ENCODE measurements at regions not wholly inside any gene's neighbourhood (a gene's known extent, or its start where the extent isn't known, plus 50 kb on each side); places are given as distances from the start of the nearest gene placed in this dataset.

GRCh38 chr2:37532503-37532902 is 138.9 kb downstream of the CDC42EP3 start:
- Histone ChIP-seq H3K79me1 (ENCODE audit: low read depth, low read length) (no peaks in the 10 kb centered on the region), H3K18ac (ENCODE audit: extremely low read depth, low read length) (no peak overlapping the region), H2BK15ac (ENCODE audit: low read length) (no peak overlapping the region), H2BK20ac (ENCODE audit: low read length) (no peak overlapping the region), H4K8ac (ENCODE audit: extremely low read depth, insufficient read depth, low read length) (no peak overlapping the region), H2BK120ac (replicated peaks; ENCODE audit: low read depth, low read length) (no peak overlapping the region), H3K23ac (ENCODE audit: insufficient read length) (no peak overlapping the region), H3K56ac (replicated peaks; ENCODE audit: insufficient read length, low read depth, low read length) (no peak overlapping the region), H3K36me3 (ENCODE audit: control insufficient read depth in 2 of 4, insufficient read depth in 4 of 4, low read length in 3 of 4) (no peaks in the 10 kb centered on the region), H4K91ac (replicated peaks; ENCODE audit: insufficient read length, low read length) (no peak overlapping the region), H4K20me1 (replicated peaks in 1 of 2; ENCODE audit: control insufficient read depth in 1 of 2, insufficient read depth in 2 of 2, low read length in 2 of 2) (no peaks in the 10 kb centered on the region), H3K4me2 (ENCODE audit: insufficient read depth in 1 of 2, low read depth in 2 of 2, low read length in 2 of 2) (no peak overlapping the region), H2BK5ac (ENCODE audit: low read depth, low read length) (no peak overlapping the region), H3K9me3 (ENCODE audit: insufficient read depth in 2 of 2, low read depth in 1 of 2, low read length in 1 of 2) (no peaks in the 10 kb centered on the region), H3K23me2 (ENCODE audit: low read depth, low read length) (no peaks in the 10 kb centered on the region), H2BK12ac (ENCODE audit: low read depth, low read length) (no peak overlapping the region), H4K5ac (ENCODE audit: insufficient read length, low read depth, low read length) (no peak overlapping the region), H3K4me1 (replicated peaks in 1 of 4; ENCODE audit: control insufficient read depth in 3 of 4, insufficient read depth in 4 of 4, low read length in 3 of 4) (no peaks in the 10 kb centered on the region), H3K14ac (ENCODE audit: insufficient read length) (no peak overlapping the region), H2AK5ac (ENCODE audit: low read depth, low read length) (no peak overlapping the region), H3K27ac (ENCODE audit: low read depth, low read length) (no peak overlapping the region), H2AFZ (ENCODE audit: low read length) (peak overlapping the region; percentile 10; the same call in 1 of the 2 replicates), H3K27me3 (replicated peaks in 1 of 4; ENCODE audit: control insufficient read depth in 3 of 4, extremely low read depth in 1 of 4, insufficient read depth in 3 of 4, low read length in 3 of 4) (no peaks in the 10 kb centered on the region), H3K9ac (replicated peaks in 1 of 4; ENCODE audit: extremely low read depth in 1 of 4, low read depth in 3 of 4, low read length in 3 of 4) (no peak overlapping the region), H3K79me2 (ENCODE audit: control insufficient read depth in 1 of 2, insufficient read depth in 2 of 2, low read length in 2 of 2) (no peaks in the 10 kb centered on the region), H3K4me3 (ENCODE audit: extremely low read depth in 1 of 4, insufficient read depth in 2 of 4, low read depth in 3 of 4, low read length in 4 of 4) (no peak overlapping the region), H3K4ac (replicated peaks; ENCODE audit: insufficient read length, low read depth, low read length) (no peak overlapping the region)
- no peak for FAIRE-seq
- ChIA-PET POLR2A (ENCODE audit: partially characterized antibody) (no interaction called here), CTCF (ENCODE audit: partially characterized antibody) (interaction anchor here (1.8 kb wide), 2 partner anchors 17 to 136 kb away, joined by 6 read pairs; no protein-coding TSS in a partner anchor)
- no peak for DNase-seq (ENCODE audit: low read depth in 1 of 2, low spot score in 2 of 2)
- WGBS, 2 experiments (ENCODE audit: extremely low coverage in 1 of 2, insufficient coverage in 1 of 2, insufficient read length in 1 of 2, insufficient replicate concordance in 2 of 2, low coverage in 1 of 2, low lambda C conversion rate in 2 of 2, missing lambda C conversion rate in 1 of 2), result 97% methylated on average over 2 of the region's 2 CpGs; no CpG with 5 or more reads in 1 of the 2 experiments
- TF ChIP-seq HDAC2 (IDR thresholded peaks at IDR 0.05; ENCODE audit: borderline replicate concordance in 1 of 2, low read depth in 2 of 2, low read length in 2 of 2), result no peak
- TF ChIP-seq KDM4A (IDR thresholded peaks at IDR 0.05; ENCODE audit: low read depth, low read length, severe bottlenecking), result no peak
- no peak for TF ChIP-seq CHD1 (IDR thresholded peaks at IDR 0.05; ENCODE audit: low read depth, low read length)
- no peak for TF ChIP-seq CBX5 (IDR thresholded peaks at IDR 0.05; ENCODE audit: low read depth, low read length)
- TF ChIP-seq SIX5 (IDR thresholded peaks at IDR 0.05; ENCODE audit: low read depth, low read length), result no peak
- TF ChIP-seq ASH2L (IDR thresholded peaks at IDR 0.05; ENCODE audit: low read length), result no peak
- TF ChIP-seq GTF2F1 (IDR thresholded peaks at IDR 0.05; ENCODE audit: borderline replicate concordance, low read depth, low read length), result no peak
- no peak for TF ChIP-seq CBX8 (IDR thresholded peaks at IDR 0.05; ENCODE audit: borderline replicate concordance, low read depth, low read length)
- TF ChIP-seq JUN (IDR thresholded peaks at IDR 0.05; ENCODE audit: low read depth, low read length), result no peak
- TF ChIP-seq SRF (IDR thresholded peaks at IDR 0.05; ENCODE audit: low read depth, low read length), result no peak
- TF ChIP-seq POU5F1 (IDR thresholded peaks at IDR 0.05; ENCODE audit: low read depth, low read length), result no peak
- TF ChIP-seq EP300 (IDR thresholded peaks at IDR 0.05; ENCODE audit: borderline replicate concordance in 1 of 2, low read depth in 2 of 2, low read length in 2 of 2), result no peak
- TF ChIP-seq GABPA (IDR thresholded peaks at IDR 0.05; ENCODE audit: borderline replicate concordance, insufficient read depth, low read length), result no peak
- TF ChIP-seq TEAD4 (IDR thresholded peaks at IDR 0.05; ENCODE audit: low read depth, low read length), result no peak
- TF ChIP-seq CREB1 (IDR thresholded peaks at IDR 0.05), result no peak
- no peak for TF ChIP-seq EGR1 (IDR thresholded peaks at IDR 0.05; ENCODE audit: borderline replicate concordance, low read depth, low read length)

All from H1 (cell line).